ENCODE measurements at regions not wholly inside any gene's neighbourhood (a gene's known extent, or its start where the extent isn't known, plus 50 kb on each side); places are given as distances from the start of the nearest gene placed in this dataset.

GRCh38 chr9:107681988-107682387 is 192.4 kb upstream of the KLF4 start:
- H3K27me3 Mint-ChIP-seq: peaks cover 3% of the 10 kb centered on the region
- H3K4me3 ChIP-seq (ENCODE audit: control extremely low read depth in 1 of 5, extremely low read depth in 1 of 5, insufficient read depth in 1 of 5, low read depth in 2 of 5, low read length in 4 of 5): no peak overlapping the region
- no peak overlapping the region for H3K9ac ChIP-seq (ENCODE audit: low read length)
- H2AFZ ChIP-seq (ENCODE audit: insufficient read depth, low read depth, low read length, poor library complexity, severe bottlenecking): no peak overlapping the region
- DNase-seq: no peak
- H3K4me3 Mint-ChIP-seq: no peak overlapping the region
- POLR2A ChIA-PET: no interaction called here
- H3K36me3 ChIP-seq (replicated peaks in 1 of 2; ENCODE audit: control extremely low read depth in 1 of 2, control insufficient read depth in 1 of 2, extremely low read depth in 1 of 2, insufficient read depth in 2 of 2, low read length in 1 of 2): no peaks in the 10 kb centered on the region
- H3K9me3 Mint-ChIP-seq (ENCODE audit: insufficient read depth): no peaks in the 10 kb centered on the region
- H3K79me2 ChIP-seq (ENCODE audit: control insufficient read depth, insufficient read depth, low read length): no peaks in the 10 kb centered on the region
- H3K27ac Mint-ChIP-seq: no peak overlapping the region
- no peak overlapping the region for H3K4me2 ChIP-seq (replicated peaks; ENCODE audit: low read depth, low read length, poor library complexity, severe bottlenecking)
- no peaks in the 10 kb centered on the region for H3K27me3 ChIP-seq (replicated peaks in 1 of 4; ENCODE audit: control extremely low read depth in 1 of 4, control insufficient read depth in 3 of 4, insufficient read depth in 4 of 4, low read length in 3 of 4)
- no peaks in the 10 kb centered on the region for H3K4me1 Mint-ChIP-seq
- no peak overlapping the region for H3K27ac ChIP-seq (ENCODE audit: low read length in 2 of 2)
- H3K9me3 ChIP-seq (ENCODE audit: control extremely low read depth in 1 of 3, control insufficient read depth in 2 of 3, insufficient read depth in 1 of 3, low read length in 2 of 3): no peaks in the 10 kb centered on the region
- CTCF ChIA-PET: no interaction called here
- intact Hi-C loops (cut with micrococcal nuclease): no loop called here
- H3K4me1 ChIP-seq (ENCODE audit: control insufficient read depth in 2 of 2, insufficient read depth in 2 of 2, low read length in 2 of 2): no peaks in the 10 kb centered on the region
- TF ChIP-seq CTCF (IDR thresholded peaks at IDR 0.05): no peak
- no peak for TF ChIP-seq EZH2 (IDR thresholded peaks at IDR 0.05; ENCODE audit: borderline replicate concordance, insufficient read depth, low read depth, low read length, poor library complexity, severe bottlenecking)
- ATAC-seq (ENCODE audit: low read depth): no peak
- H4K20me1 ChIP-seq (ENCODE audit: control insufficient read depth, insufficient read depth, low read length, poor library complexity, severe bottlenecking): no peaks in the 10 kb centered on the region
- 89% methylated on average over 3 of the region's 4 CpGs for WGBS (ENCODE audit: insufficient coverage)

GRCh38 chr9:107675351-107676259 is 186.0 kb upstream of the KLF4 start:
- Mint-ChIP-seq H3K9me3 (ENCODE audit: insufficient read depth) (no peaks in the 10 kb centered on the region), H3K27me3 (peaks cover 7% of the 10 kb centered on the region), H3K4me3 (no peak overlapping the region), H3K27ac (no peak overlapping the region), H3K4me1 (peaks cover 2% of the 10 kb centered on the region)
- WGBS (ENCODE audit: insufficient coverage): 74% methylated on average over 7 of the region's 10 CpGs
- Histone ChIP-seq H3K36me3 (replicated peaks in 1 of 2; ENCODE audit: control extremely low read depth in 1 of 2, control insufficient read depth in 1 of 2, extremely low read depth in 1 of 2, insufficient read depth in 2 of 2, low read length in 1 of 2) (no peaks in the 10 kb centered on the region), H3K4me3 (ENCODE audit: control extremely low read depth in 1 of 5, extremely low read depth in 1 of 5, insufficient read depth in 1 of 5, low read depth in 2 of 5, low read length in 4 of 5) (no peak overlapping the region), H3K79me2 (ENCODE audit: control insufficient read depth, insufficient read depth, low read length) (no peaks in the 10 kb centered on the region), H4K20me1 (ENCODE audit: control insufficient read depth, insufficient read depth, low read length, poor library complexity, severe bottlenecking) (no peaks in the 10 kb centered on the region), H3K27ac (ENCODE audit: low read length in 2 of 2) (no peak overlapping the region), H3K4me2 (replicated peaks; ENCODE audit: low read depth, low read length, poor library complexity, severe bottlenecking) (no peak overlapping the region), H3K27me3 (replicated peaks in 1 of 4; ENCODE audit: control extremely low read depth in 1 of 4, control insufficient read depth in 3 of 4, insufficient read depth in 4 of 4, low read length in 3 of 4) (no peaks in the 10 kb centered on the region), H2AFZ (ENCODE audit: insufficient read depth, low read depth, low read length, poor library complexity, severe bottlenecking) (no peak overlapping the region), H3K9ac (ENCODE audit: low read length) (no peak overlapping the region), H3K9me3 (ENCODE audit: control extremely low read depth in 1 of 3, control insufficient read depth in 2 of 3, insufficient read depth in 1 of 3, low read length in 2 of 3) (no peaks in the 10 kb centered on the region), H3K4me1 (ENCODE audit: control insufficient read depth in 2 of 2, insufficient read depth in 2 of 2, low read length in 2 of 2) (no peaks in the 10 kb centered on the region)
- intact Hi-C loops (cut with micrococcal nuclease): no loop called here
- TF ChIP-seq EZH2 (IDR thresholded peaks at IDR 0.05; ENCODE audit: borderline replicate concordance, insufficient read depth, low read depth, low read length, poor library complexity, severe bottlenecking): no peak
- TF ChIP-seq CTCF (IDR thresholded peaks at IDR 0.05): no peak
- ATAC-seq (ENCODE audit: low read depth) (no peak), DNase-seq (no peak)
- ChIA-PET CTCF (no interaction called here), POLR2A (no interaction called here)

All from B cell (primary cell).